ENCODE measurements at regions not wholly inside any gene's neighbourhood (a gene's known extent, or its start where the extent isn't known, plus 50 kb on each side); places are given as distances from the start of the nearest gene placed in this dataset.

DNA sequence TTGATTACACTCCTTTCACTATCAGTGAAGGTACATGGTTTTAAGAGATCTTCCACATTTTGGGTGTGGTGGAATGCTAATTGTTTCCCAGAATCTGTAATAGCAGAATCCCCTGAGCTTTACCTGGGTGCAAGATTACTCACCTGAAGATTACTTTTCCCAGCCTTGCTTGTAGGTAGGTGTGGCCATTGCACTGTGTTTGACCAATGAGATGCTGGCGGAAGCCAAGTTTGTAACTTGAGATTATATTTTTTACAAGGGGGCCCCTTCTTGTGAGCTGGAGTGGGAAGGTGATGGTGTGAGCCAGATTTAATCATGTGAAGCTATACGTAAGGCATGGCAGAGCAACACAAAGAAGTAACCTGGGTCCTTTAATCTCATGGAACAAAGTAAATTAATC, 294.3 kb downstream of the TOX3 start:
- TF ChIP-seq, protein P1, sequence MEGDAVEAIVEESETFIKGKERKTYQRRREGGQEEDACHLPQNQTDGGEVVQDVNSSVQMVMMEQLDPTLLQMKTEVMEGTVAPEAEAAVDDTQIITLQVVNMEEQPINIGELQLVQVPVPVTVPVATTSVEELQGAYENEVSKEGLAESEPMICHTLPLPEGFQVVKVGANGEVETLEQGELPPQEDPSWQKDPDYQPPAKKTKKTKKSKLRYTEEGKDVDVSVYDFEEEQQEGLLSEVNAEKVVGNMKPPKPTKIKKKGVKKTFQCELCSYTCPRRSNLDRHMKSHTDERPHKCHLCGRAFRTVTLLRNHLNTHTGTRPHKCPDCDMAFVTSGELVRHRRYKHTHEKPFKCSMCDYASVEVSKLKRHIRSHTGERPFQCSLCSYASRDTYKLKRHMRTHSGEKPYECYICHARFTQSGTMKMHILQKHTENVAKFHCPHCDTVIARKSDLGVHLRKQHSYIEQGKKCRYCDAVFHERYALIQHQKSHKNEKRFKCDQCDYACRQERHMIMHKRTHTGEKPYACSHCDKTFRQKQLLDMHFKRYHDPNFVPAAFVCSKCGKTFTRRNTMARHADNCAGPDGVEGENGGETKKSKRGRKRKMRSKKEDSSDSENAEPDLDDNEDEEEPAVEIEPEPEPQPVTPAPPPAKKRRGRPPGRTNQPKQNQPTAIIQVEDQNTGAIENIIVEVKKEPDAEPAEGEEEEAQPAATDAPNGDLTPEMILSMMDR (conservative IDR thresholded peaks at IDR 0.05): no peak
- no peak for TF ChIP-seq EZH2 (IDR thresholded peaks at IDR 0.05; ENCODE audit: low read depth)
